Trophoblast cell (in vitro differentiated cells and primary cell): ENCODE measurements at regions not wholly inside any gene's neighbourhood (a gene's known extent, or its start where the extent isn't known, plus 50 kb on each side); places are given as distances from the start of the nearest gene placed in this dataset.
"Not testable (repeated sequence)": the region's sequence is repeated elsewhere in the genome, so short reads cannot be mapped to it uniquely, and the experiment has no call there.

Source experiments
- DNase-seq, 2 donors: peaks; one replicate each; pipeline ENCODE4 v3.0.0-alpha.2; 2016
- H2AFZ ChIP-seq: 2 replicates; pipeline ENCODE4 v1.6.1; 2013; ENCODE audit warnings: low read length, moderate library complexity, mild to moderate bottlenecking; ENCODE audit not compliant: insufficient read depth, poor library complexity
- H2AK5ac ChIP-seq: 2 replicates; pipeline ENCODE4 v1.6.1; 2013; ENCODE audit warnings: mild to moderate bottlenecking, low read length
- H2BK120ac ChIP-seq: 2 replicates; pipeline ENCODE4 v1.6.1; 2013; ENCODE audit warnings: low read length, mild to moderate bottlenecking, moderate library complexity; ENCODE audit not compliant: insufficient read depth, poor library complexity
- H2BK12ac ChIP-seq: 2 replicates; pipeline ENCODE4 v1.6.1; 2013; ENCODE audit warnings: mild to moderate bottlenecking, low read length, moderate library complexity
- H2BK5ac ChIP-seq: 2 replicates; pipeline ENCODE4 v1.6.1; 2013; ENCODE audit warnings: low read length, low read depth, moderate library complexity, mild to moderate bottlenecking; ENCODE audit not compliant: poor library complexity
- H3K14ac ChIP-seq: 2 replicates; pipeline ENCODE4 v1.6.1; 2013; ENCODE audit warnings: mild to moderate bottlenecking, low read length
- H3K18ac ChIP-seq: 2 replicates; pipeline ENCODE4 v1.6.1; 2013; ENCODE audit warnings: mild to moderate bottlenecking, low read length
- H3K23ac ChIP-seq: 2 replicates; pipeline ENCODE4 v1.6.1; 2013; ENCODE audit warnings: low read length
- H3K27ac ChIP-seq: 2 replicates; pipeline ENCODE4 v1.5.1; 2013; ENCODE audit warnings: low read depth, mild to moderate bottlenecking, inconsistent platforms, low read length, moderate library complexity
- H3K27me3 ChIP-seq: 2 replicates; pipeline ENCODE4 v1.6.1; 2013; ENCODE audit warnings: inconsistent platforms, mild to moderate bottlenecking, low read length, moderate library complexity; ENCODE audit not compliant: insufficient read depth
- H3K36me3 ChIP-seq, 2 experiments: 1 replicate in 1 of 2; 2 replicates in 1 of 2; pipeline ENCODE4 v1.6.1; 2013; ENCODE audit warnings: low read length in 2 of 2, mild to moderate bottlenecking in 2 of 2, moderate library complexity in 1 of 2; ENCODE audit not compliant: insufficient read depth in 2 of 2, control insufficient read depth in 1 of 2
- H3K4ac ChIP-seq: 2 replicates; pipeline ENCODE4 v1.6.1; 2013; ENCODE audit warnings: low read depth, mild to moderate bottlenecking, low read length, moderate library complexity
- H3K4me1 ChIP-seq, 2 experiments: 1 replicate in 1 of 2; 2 replicates in 1 of 2; pipeline ENCODE4 v1.6.1; 2013; ENCODE audit warnings: low read length in 2 of 2, mild to moderate bottlenecking in 2 of 2, moderate library complexity in 1 of 2; ENCODE audit not compliant: insufficient read depth in 2 of 2, control insufficient read depth in 1 of 2
- H3K4me2 ChIP-seq: 2 replicates; pipeline ENCODE4 v1.6.1; 2013; ENCODE audit warnings: inconsistent platforms, mild to moderate bottlenecking, low read length, moderate library complexity
- H3K4me3 ChIP-seq: 2 replicates; pipeline ENCODE4 v1.5.1; 2013; ENCODE audit warnings: mild to moderate bottlenecking, low read depth, low read length, inconsistent platforms
- H3K79me1 ChIP-seq: one replicate; pipeline ENCODE4 v1.6.1; 2013; ENCODE audit warnings: low read length
- H3K79me2 ChIP-seq: 2 replicates; pipeline ENCODE4 v1.6.1; 2013; ENCODE audit warnings: low read length, mild to moderate bottlenecking; ENCODE audit not compliant: control insufficient read depth, insufficient read depth, poor library complexity
- H3K9ac ChIP-seq: 2 replicates; pipeline ENCODE4 v1.6.1; 2013; ENCODE audit warnings: mild to moderate bottlenecking, low read length
- H3K9me3 ChIP-seq: 2 replicates; pipeline ENCODE4 v1.6.1; 2013; ENCODE audit warnings: low read depth, mild to moderate bottlenecking, control low read depth, inconsistent platforms, low read length; ENCODE audit not compliant: insufficient read depth
- H4K12ac ChIP-seq: 2 replicates; pipeline ENCODE4 v1.6.1; 2013; ENCODE audit warnings: low read depth, mild to moderate bottlenecking, low read length, moderate library complexity
- H4K8ac ChIP-seq: 2 replicates; pipeline ENCODE4 v1.6.1; 2013; ENCODE audit warnings: low read depth, mild to moderate bottlenecking, low read length, moderate library complexity
- H4K91ac ChIP-seq: one replicate; pipeline ENCODE4 v1.6.1; 2013; ENCODE audit warnings: low read depth, mild to moderate bottlenecking, low read length, moderate library complexity
- WGBS: extraction: QIAGEN DNeasy Blood & Tissue Kit; methylation state at CpG from one replicate; pipeline ENCODE4 v1.1.7; 2013; ENCODE audit warnings: missing lambda C conversion rate; ENCODE audit not compliant: insufficient read length, insufficient coverage; ENCODE audit errors: extremely low coverage; 5-methylcytosine and 5-hydroxymethylcytosine counted together

DNA sequence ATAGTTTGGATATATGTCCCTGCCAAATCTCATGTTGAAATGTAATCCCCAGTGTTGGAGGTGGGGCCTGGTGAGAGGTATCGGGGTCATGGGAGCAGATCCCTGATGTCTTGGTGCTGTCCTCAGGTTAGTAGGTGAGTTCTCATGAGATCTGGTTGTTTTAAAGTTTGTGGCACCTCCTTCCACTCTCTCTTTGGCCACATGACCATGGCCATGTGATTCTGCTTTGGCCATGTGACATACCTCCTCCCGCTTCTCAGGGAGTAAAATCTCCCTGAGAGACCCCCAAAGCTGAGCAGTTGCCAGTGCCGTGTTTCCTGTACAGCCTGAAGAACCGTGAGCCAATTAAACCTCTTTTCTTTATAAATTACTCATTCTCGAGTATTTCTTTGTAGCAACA, 178.0 kb downstream of the GOLGA6L6 start:
- not testable (repeated sequence) for H2BK120ac ChIP-seq, H4K91ac ChIP-seq, H2AFZ ChIP-seq, H3K27ac ChIP-seq, H2BK12ac ChIP-seq, H3K9ac ChIP-seq, H3K23ac ChIP-seq, H3K18ac ChIP-seq, H3K4me3 ChIP-seq, H2BK5ac ChIP-seq, DNase-seq, H3K27me3 ChIP-seq, H3K14ac ChIP-seq, H3K79me1 ChIP-seq, H3K36me3 ChIP-seq, H2AK5ac ChIP-seq, H3K4ac ChIP-seq, H4K8ac ChIP-seq, H3K4me1 ChIP-seq, H3K79me2 ChIP-seq, H3K4me2 ChIP-seq, H4K12ac ChIP-seq, H3K9me3 ChIP-seq
- no CpG with 5 or more reads among the region's 5 CpGs for WGBS

DNA sequence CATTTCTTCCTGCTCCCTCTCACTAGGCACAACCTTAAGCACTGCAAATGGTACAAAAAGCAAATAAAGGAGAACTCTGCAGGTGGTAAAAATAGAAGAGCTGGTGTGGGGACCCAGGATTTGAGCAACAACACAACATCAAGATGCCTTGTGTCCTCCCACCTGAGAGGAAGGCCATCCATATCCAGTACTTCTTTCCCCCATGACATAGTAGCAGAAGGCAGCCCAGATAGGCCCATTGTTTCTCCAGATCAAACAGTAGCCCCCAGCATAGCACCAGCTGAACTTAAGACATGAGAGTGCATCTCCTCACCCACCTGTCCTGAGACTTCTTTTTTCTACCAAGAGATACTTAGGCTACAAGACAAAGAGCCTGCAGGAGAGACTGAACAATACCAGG, 180.5 kb downstream of the GOLGA6L6 start:
- no peaks in the 10 kb centered on the region for H3K36me3 ChIP-seq
- no peak for DNase-seq
- no peaks in the 10 kb centered on the region for H3K27me3 ChIP-seq
- no peak overlapping the region for H4K91ac ChIP-seq
- H3K4me3 ChIP-seq = no peak overlapping the region
- H2BK120ac ChIP-seq = no peak overlapping the region
- no peak overlapping the region for H3K9ac ChIP-seq
- H4K8ac ChIP-seq = no peak overlapping the region
- no peaks in the 10 kb centered on the region for H3K79me2 ChIP-seq
- H3K18ac ChIP-seq = no peak overlapping the region
- H2AK5ac ChIP-seq = no peak overlapping the region
- H3K14ac ChIP-seq = no peak overlapping the region
- H3K4me2 ChIP-seq = no peak overlapping the region
- H3K27ac ChIP-seq = no peak overlapping the region
- H2BK12ac ChIP-seq = no peak overlapping the region
- H2AFZ ChIP-seq = no peak overlapping the region
- no peaks in the 10 kb centered on the region for H3K4me1 ChIP-seq
- H3K23ac ChIP-seq = no peak overlapping the region
- H4K12ac ChIP-seq = no peak overlapping the region
- H3K9me3 ChIP-seq = peaks cover 23% of the 10 kb centered on the region
- no peak overlapping the region for H3K4ac ChIP-seq
- no peak overlapping the region for H2BK5ac ChIP-seq
- no peaks in the 10 kb centered on the region for H3K79me1 ChIP-seq

DNA sequence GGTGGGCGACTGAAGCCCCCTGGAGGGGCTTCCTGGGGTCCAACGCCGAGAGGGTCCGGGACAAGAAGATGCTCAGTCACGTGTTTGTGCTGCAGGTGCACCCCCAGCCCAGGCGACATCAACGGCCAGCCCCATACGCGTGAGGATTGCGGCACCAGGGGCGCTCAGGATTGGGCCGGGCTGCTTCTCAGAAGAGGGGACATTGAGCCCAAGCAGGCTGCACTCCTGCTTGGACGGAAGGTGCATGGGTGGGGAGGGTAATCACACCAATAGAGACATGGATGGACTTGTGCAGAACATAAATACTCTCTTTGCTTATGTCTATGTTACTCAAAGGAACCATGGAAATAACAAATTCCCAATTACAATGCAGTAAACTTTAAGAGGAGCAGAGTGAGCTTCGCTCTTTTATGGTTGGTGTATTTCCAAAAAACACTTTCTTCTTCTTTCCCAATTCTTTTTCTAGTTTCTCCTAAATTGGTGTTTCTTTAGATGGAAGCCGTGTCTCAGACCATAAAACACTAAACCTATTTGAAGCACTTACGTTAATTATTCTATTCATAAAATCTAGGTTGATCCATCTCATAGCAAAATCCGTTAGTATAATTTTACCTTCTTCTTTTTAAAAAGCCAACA, 182.7 kb downstream of the GOLGA6L6 start:
- no peaks in the 10 kb centered on the region for H3K79me1 ChIP-seq
- H3K27ac ChIP-seq = no peak overlapping the region
- no peak overlapping the region for H4K91ac ChIP-seq
- H2AK5ac ChIP-seq = no peak overlapping the region
- no peak overlapping the region for H2BK12ac ChIP-seq
- H2BK120ac ChIP-seq = no peak overlapping the region
- no peak overlapping the region for H3K18ac ChIP-seq
- H3K9me3 ChIP-seq = peaks cover 32% of the 10 kb centered on the region
- H3K79me2 ChIP-seq = no peaks in the 10 kb centered on the region
- H3K9ac ChIP-seq = no peak overlapping the region
- no CpG with 5 or more reads among the region's 17 CpGs for WGBS
- H3K4me1 ChIP-seq = no peaks in the 10 kb centered on the region
- no peak overlapping the region for H2BK5ac ChIP-seq
- no peak overlapping the region for H4K12ac ChIP-seq
- no peak overlapping the region for H3K4me2 ChIP-seq
- no peak overlapping the region for H3K4me3 ChIP-seq
- no peak overlapping the region for H3K23ac ChIP-seq
- H3K4ac ChIP-seq = no peak overlapping the region
- H2AFZ ChIP-seq = no peak overlapping the region
- H3K27me3 ChIP-seq = no peaks in the 10 kb centered on the region
- DNase-seq = no peak
- H3K36me3 ChIP-seq = no peaks in the 10 kb centered on the region
- no peak overlapping the region for H3K14ac ChIP-seq
- no peak overlapping the region for H4K8ac ChIP-seq

DNA sequence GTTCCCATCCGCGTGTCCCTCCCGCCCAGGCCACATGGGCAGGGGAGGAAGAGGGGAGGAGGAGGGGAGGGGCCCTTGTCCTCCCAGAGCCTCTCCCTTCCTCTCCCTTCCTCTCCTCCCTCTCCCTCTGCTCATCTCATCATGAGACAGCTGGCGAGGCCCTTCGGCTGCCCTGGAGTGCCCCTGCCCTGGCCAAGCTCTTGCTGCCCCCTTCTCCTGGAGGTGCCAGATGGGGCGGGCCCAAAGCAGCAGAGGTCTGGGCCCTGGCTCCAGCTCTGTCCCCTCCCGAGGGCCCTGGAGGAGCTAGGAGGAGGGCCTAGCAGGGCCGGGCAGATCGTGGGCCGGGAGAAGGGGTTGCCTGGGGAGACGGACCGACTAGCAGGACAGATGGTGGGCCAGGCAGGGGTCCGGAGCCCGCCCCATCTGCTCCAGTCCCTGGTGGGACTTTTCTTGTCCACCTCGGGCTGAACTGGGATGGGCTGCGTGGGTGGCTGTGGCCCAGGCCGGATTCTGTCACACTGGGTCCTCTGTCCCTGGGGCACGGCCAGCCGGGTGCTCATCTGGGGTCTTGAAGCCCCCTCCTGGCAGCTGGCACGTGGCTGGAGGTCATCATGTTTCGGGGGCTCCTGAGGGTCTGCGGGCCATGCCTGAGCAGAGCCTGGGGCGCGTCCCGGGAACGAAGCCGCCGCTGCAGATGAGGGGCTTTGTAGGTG, 183.4 kb downstream of the GOLGA6L6 start:
- DNase-seq = no peak
- no peak overlapping the region for H3K9ac ChIP-seq
- H3K27ac ChIP-seq = no peak overlapping the region
- H3K23ac ChIP-seq = no peak overlapping the region
- H4K8ac ChIP-seq = no peak overlapping the region
- H2AK5ac ChIP-seq = no peak overlapping the region
- no peak overlapping the region for H3K4me3 ChIP-seq
- H3K79me1 ChIP-seq = no peaks in the 10 kb centered on the region
- no peaks in the 10 kb centered on the region for H3K36me3 ChIP-seq
- no peak overlapping the region for H3K18ac ChIP-seq
- no peak overlapping the region for H3K14ac ChIP-seq
- no peaks in the 10 kb centered on the region for H3K27me3 ChIP-seq
- no peak overlapping the region for H4K91ac ChIP-seq
- WGBS = no CpG with 5 or more reads among the region's 28 CpGs
- H2AFZ ChIP-seq = no peak overlapping the region
- H3K4ac ChIP-seq = no peak overlapping the region
- no peak overlapping the region for H2BK5ac ChIP-seq
- no peak overlapping the region for H2BK120ac ChIP-seq
- H3K4me1 ChIP-seq = no peaks in the 10 kb centered on the region
- peaks cover 31% of the 10 kb centered on the region for H3K9me3 ChIP-seq
- H3K4me2 ChIP-seq = no peak overlapping the region
- no peak overlapping the region for H4K12ac ChIP-seq
- no peak overlapping the region for H2BK12ac ChIP-seq
- no peaks in the 10 kb centered on the region for H3K79me2 ChIP-seq
